Thoracic aorta (tissue), 2 donors: ENCODE measurements at regions not wholly inside any gene's neighbourhood (a gene's known extent, or its start where the extent isn't known, plus 50 kb on each side); places are given as distances from the start of the nearest gene placed in this dataset.

ENCODE experiments used
- ATAC-seq: fragments of 150-250 bp; one replicate; pipeline ENCODE4 v1.8.0; 2017; ENCODE audit warnings: low read depth; ENCODE audit not compliant: insufficient number of reproducible peaks, low FRiP score
- DNase-seq: peaks from one replicate; pipeline ENCODE4 v3.0.0-alpha.2; 2020; ENCODE audit warnings: low spot score
- H3K27ac ChIP-seq, 2 donors: fragments of 200-600 bp; sonication (generic); 1 replicate in 1 of 2; 2 replicates in 1 of 2; pipeline ENCODE4 v1.5.1; 2016; ENCODE audit warnings: mild to moderate bottlenecking in 2 of 2, moderate library complexity in 2 of 2
- H3K27me3 ChIP-seq: fragments of 200-600 bp; sonication (generic); replicated peaks from 2 replicates; pipeline ENCODE4 v1.6.0; 2016; ENCODE audit warnings: mild to moderate bottlenecking; ENCODE audit not compliant: insufficient read depth
- H3K36me3 ChIP-seq: fragments of 200-600 bp; sonication (generic); one replicate; pipeline ENCODE4 v1.5.1; 2016
- H3K4me1 ChIP-seq, 2 donors: fragments of 200-600 bp; sonication (generic); 1 replicate in 1 of 2; 2 replicates in 1 of 2; pipeline versions ENCODE4 v1.5.1 to v1.6.0; 2016; ENCODE audit warnings: low read depth in 2 of 2, mild to moderate bottlenecking in 1 of 2; ENCODE audit not compliant: control insufficient read depth in 1 of 2
- H3K4me3 ChIP-seq: fragments of 200-600 bp; sonication (generic); 2 replicates; pipeline ENCODE4 v1.5.1; 2016; ENCODE audit warnings: mild to moderate bottlenecking
- H3K9me3 ChIP-seq: fragments of 200-600 bp; sonication (generic); 2 replicates; pipeline ENCODE4 v1.5.1; 2016
- CTCF ChIP-seq: fragments of 200-600 bp; sonication (generic); IDR thresholded peaks from one replicate; pipeline ENCODE4 v1.5.1; 2019; ENCODE audit warnings: antibody characterized with exemption

GRCh38 chr5:39588179-39588578 lies 163.4 kb upstream of the DAB2 start:
- TF ChIP-seq CTCF: no peak
- H3K4me1 ChIP-seq: no peaks in the 10 kb centered on the region
- DNase-seq: no peak

GRCh38 chr5:39587675-39588074 lies 162.9 kb upstream of the DAB2 start:
- no peak for ATAC-seq
- Histone ChIP-seq H3K27ac (no peak overlapping the region), H3K36me3 (no peaks in the 10 kb centered on the region), H3K4me3 (no peak overlapping the region), H3K9me3 (no peaks in the 10 kb centered on the region), H3K4me1 (no peaks in the 10 kb centered on the region), H3K27me3 (no peaks in the 10 kb centered on the region)
- no peak for DNase-seq
- no peak for TF ChIP-seq CTCF

More at GRCh38 chr5:39588179-39588578, 163.4 kb upstream of the DAB2 start:
- Histone ChIP-seq H3K4me3 (no peak overlapping the region), H3K36me3 (no peaks in the 10 kb centered on the region), H3K9me3 (no peaks in the 10 kb centered on the region), H3K27me3 (no peaks in the 10 kb centered on the region), H3K27ac (no peak overlapping the region)
- ATAC-seq: no peak

DNA sequence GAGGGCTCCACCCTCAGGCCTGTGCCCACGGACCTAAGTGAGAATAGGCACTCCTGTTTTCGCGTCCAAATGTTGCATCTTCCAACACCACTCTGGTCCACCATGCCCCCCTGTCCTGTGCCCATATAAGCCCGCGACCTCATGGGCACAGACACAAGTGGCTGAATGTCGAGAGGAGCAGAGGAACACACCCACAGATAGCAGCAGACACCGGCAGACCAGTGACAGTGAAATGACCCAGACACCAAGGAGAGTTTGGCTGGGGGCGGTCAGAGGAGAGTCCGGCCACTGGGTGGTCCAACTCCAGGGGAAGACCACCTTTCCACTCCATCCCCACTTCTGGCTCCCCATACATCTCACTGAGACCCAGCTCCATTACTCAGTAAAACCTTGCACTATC lies 161.4 kb upstream of the DAB2 start:
- DNase-seq (no peak), ATAC-seq (no peak)
- H3K4me1 ChIP-seq: no peaks in the 10 kb centered on the region
- H3K27me3 ChIP-seq: no peaks in the 10 kb centered on the region
- H3K9me3 ChIP-seq: no peaks in the 10 kb centered on the region
- no peak overlapping the region for H3K27ac ChIP-seq
- no peak overlapping the region for H3K4me3 ChIP-seq
- no peak for TF ChIP-seq CTCF
- H3K36me3 ChIP-seq: no peaks in the 10 kb centered on the region

- Histone ChIP-seq H3K36me3 (no peaks in the 10 kb centered on the region), H3K4me1 (no peaks in the 10 kb centered on the region), H3K4me3 (no peak overlapping the region), H3K9me3 (no peaks in the 10 kb centered on the region), H3K27me3 (no peaks in the 10 kb centered on the region), H3K27ac (no peak overlapping the region)
- DNase-seq (no peak), ATAC-seq (no peak)
- no peak for TF ChIP-seq CTCF
These were observed 160.1 kb upstream of the DAB2 start for GRCh38 chr5:39584927-39585326.

GRCh38 chr5:39580702-39581453 lies 156.1 kb upstream of the DAB2 start:
- DNase-seq: no peak
- Histone ChIP-seq H3K4me1 (no peaks in the 10 kb centered on the region), H3K27me3 (no peaks in the 10 kb centered on the region), H3K9me3 (no peaks in the 10 kb centered on the region), H3K36me3 (no peaks in the 10 kb centered on the region), H3K4me3 (no peak overlapping the region), H3K27ac (no peak overlapping the region)
- no peak for TF ChIP-seq CTCF
- ATAC-seq: no peak
